ENCODE measurements at regions not wholly inside any gene's neighbourhood (a gene's known extent, or its start where the extent isn't known, plus 50 kb on each side); places are given as distances from the start of the nearest gene placed in this dataset.

- TF ChIP-seq EZH2 (IDR thresholded peaks at IDR 0.05; ENCODE audit: low read depth, low read length, severe bottlenecking), result no peak
- TF ChIP-seq ZNF274 (IDR thresholded peaks at IDR 0.05; ENCODE audit: borderline replicate concordance, extremely low read depth, low read length), result no peak
- no peak for TF ChIP-seq RFX5 (IDR thresholded peaks at IDR 0.05; ENCODE audit: borderline replicate concordance, low read depth, low read length)
- TF ChIP-seq CTCF (IDR thresholded peaks at IDR 0.05; ENCODE audit: control extremely low read depth in 1 of 3, insufficient read depth in 1 of 3, low read depth in 1 of 3, low read length in 3 of 3), result no peak
- TF ChIP-seq POLR2AphosphoS5 (IDR thresholded peaks at IDR 0.05; ENCODE audit: low read depth, low read length), result no peak
- TF ChIP-seq USF2 (IDR thresholded peaks at IDR 0.05; ENCODE audit: low read length), result no peak
- TF ChIP-seq MAFK (IDR thresholded peaks at IDR 0.05; ENCODE audit: low read depth, low read length), result no peak
- no peak for TF ChIP-seq POLR2A (IDR thresholded peaks at IDR 0.05; ENCODE audit: control extremely low read depth in 1 of 2, low read depth in 2 of 2, low read length in 2 of 2)
- no peak for TF ChIP-seq RAD21 (IDR thresholded peaks at IDR 0.05 in 1 of 2, conservative IDR thresholded peaks at IDR 0.05 in 1 of 2; ENCODE audit: low read depth in 2 of 2, low read length in 2 of 2)
- no peak for TF ChIP-seq EGR1 (IDR thresholded peaks at IDR 0.05; ENCODE audit: borderline replicate concordance, low read depth, low read length)
- no peak for TF ChIP-seq ATF2 (IDR thresholded peaks at IDR 0.05; ENCODE audit: low read length)
- no peak for TF ChIP-seq E2F6 (IDR thresholded peaks at IDR 0.05)
Observed at GRCh38 chr2:5970347-5970746, 278.2 kb downstream of the SOX11 start.

Measured in H1 (cell line).